NCI-H1105 (cell line): ENCODE measurements at regions not wholly inside any gene's neighbourhood (a gene's known extent, or its start where the extent isn't known, plus 50 kb on each side); places are given as distances from the start of the nearest gene placed in this dataset.

ENCODE experiments used
- DNase-seq: peaks from one replicate; lab custom pipeline; 2025; lab: John Stamatoyannopoulos, UW

- no peak for DNase-seq
Measured at GRCh38 chr21:38984982-38985567, 179.3 kb downstream of the ETS2 start.

GRCh38 chr21:38984568-38984967, 178.8 kb downstream of the ETS2 start:
- DNase-seq: no peak

DNA sequence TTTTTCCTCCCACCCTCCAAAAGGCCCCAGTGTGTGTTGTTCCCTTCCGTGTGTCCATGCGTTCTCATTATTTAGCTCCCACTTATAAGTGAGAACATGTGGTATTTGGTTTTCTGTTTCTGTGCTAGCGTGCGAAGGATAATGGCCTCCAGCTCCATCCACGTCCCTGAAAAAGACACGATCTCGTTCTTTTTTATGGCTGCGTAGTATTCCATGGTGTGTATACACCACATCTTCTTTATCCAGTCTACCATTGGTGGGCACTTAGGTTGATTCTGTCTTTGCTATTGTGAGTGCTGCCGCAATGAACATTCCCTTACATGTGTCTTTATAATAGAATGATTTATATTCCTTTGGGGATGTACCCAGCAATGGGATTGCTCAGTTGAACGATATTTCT, 177.8 kb downstream of the ETS2 start:
- DNase-seq: no peak

GRCh38 chr21:38982804-38983203, 177.1 kb downstream of the ETS2 start:
- no peak for DNase-seq

DNA sequence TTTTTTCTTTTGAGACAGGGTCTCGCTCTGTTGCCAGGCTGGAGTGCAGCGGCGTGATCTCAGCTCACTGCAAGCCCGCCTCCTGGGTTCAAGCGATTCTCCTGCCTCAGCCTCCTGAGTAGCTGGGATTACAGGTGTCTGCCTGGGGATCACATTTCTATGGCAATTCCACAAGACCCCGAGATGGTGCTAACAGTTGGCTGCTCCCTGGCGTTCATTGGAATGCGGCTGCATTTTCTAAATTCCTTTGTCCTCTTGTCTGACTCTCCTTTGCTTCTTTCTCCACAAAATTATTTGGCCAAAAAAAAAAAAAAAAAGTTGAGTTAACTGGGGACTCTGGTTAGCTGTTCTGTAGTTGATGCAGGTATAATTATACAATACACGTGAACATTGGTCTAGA, 176.4 kb downstream of the ETS2 start:
- DNase-seq: no peak

DNA sequence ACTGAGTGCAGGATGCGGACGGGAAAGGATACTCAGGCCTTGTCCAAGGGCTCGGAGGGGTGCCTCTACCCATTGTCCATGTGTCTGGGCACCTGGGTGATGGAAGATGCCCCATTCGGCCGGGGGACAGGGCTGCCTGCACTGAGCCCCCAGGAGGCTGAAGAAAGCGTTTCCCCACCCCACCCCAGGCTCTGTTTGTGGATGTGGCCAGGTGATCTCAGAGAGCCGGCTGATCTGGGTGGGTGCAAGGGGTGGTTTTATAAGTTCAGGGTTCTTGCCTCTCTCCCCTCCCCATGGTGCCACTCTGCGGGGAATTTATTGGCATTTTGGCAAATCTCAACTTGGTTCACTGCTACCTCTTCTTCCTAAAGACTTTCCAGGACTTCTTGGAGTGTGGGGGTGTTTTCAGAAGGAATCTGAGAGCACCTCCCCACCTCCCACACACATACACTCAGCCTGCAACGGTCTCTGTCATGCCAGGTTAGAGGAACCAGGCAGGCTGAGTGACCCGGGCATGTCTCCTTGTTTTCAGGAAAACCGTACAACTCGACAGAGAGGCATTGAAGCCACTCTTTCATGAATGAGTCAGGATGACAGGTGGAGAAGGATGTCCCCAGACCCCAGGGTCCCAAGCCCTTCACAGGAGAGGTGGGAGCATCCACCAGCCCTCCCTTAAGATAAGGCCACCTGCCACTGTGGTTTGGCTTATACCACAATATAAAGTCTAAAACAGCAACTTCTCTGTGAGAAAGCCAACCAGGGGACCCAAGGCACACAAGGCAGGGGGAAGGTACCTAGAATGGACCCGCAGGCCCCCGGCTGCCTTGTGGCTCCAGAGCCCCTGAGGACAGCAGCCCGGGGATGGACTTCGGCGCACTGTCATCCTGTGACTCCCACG, 174.9 kb downstream of the ETS2 start:
- no peak for DNase-seq

GRCh38 chr21:38979271-38980121, 173.8 kb downstream of the ETS2 start:
- no peak for DNase-seq

DNA sequence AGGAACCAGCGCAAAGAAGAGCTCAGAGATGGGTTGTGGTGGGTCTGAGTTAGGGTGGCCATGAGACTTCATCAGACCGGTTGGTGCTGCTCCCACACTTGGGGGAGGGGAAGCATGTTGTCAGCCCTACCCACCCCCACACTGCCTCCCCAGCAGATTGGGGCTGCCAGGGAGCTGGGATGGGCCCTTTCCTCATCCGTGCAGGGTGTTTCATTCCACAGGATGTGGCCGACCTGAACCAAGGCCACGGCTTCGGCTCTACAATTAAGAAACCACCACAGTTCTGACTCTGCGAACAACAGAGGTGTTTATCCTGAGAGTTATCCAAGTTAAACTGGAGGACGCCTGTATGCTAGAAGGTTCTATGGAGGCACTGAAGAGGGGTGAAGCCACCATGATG, 171.2 kb downstream of the ETS2 start:
- no peak for DNase-seq

DNA sequence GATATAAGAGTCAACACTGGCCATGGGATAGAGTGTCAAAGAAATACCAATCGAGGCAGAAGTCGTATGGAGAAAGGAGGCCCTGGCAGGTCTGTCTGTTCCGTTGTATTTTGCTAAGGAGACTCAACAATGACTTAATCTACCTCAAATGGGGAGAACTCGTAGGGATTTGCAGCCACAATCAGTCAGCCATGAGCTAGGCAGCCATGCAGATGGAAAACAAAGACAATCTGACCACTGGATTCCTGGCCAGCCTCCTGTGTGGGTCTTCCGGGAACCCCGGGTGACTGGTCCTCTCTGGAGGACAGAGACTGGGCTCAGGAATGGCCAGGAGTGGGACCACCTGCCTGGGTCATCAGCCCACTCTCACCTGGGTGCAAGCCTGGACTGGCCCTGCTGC, 167.8 kb downstream of the ETS2 start:
- no peak for DNase-seq

DNA sequence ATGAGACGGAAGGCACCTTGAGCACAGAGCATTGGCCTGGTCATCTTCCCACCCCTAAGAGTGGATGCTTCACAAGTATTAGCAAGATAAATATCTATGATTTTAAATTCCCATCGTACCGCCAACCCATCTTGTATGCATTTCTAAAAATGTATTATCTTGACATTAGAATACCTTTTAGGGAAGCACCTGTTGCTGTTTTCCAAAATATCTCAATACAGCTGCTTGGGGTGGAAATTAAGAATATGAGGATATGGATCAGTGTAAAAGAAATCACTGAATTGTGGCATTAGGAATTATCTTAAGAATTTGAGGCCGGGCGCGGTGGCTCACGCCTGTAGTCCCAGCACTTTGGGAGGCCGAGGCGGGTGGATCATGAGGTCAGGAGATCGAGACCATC, 166.3 kb downstream of the ETS2 start:
- DNase-seq: no peak

DNA sequence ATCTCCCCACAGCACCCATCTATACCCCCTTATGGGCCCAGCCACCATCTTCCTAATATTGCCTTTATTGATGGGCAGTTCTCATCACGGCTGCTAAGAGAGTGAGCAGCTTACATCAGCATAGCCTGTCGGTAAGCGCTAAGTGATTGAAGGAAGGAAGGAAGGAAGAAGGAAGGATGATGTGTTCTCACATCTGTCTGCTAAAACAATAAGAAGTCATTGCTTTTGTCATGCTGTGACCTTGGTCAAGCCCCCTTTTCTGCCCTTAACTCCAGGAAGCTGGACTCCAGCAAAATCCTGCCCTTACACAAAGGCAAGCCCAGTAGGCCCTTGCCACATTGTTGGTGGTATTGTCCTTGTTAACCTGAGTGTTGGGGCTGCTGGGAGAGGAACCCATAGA, 165.0 kb downstream of the ETS2 start:
- no peak for DNase-seq

- DNase-seq: no peak
Measured at GRCh38 chr21:38968887-38969543, 163.3 kb downstream of the ETS2 start.

GRCh38 chr21:38965910-38966504, 160.3 kb downstream of the ETS2 start:
- peak; percentile 82 for DNase-seq

DNA sequence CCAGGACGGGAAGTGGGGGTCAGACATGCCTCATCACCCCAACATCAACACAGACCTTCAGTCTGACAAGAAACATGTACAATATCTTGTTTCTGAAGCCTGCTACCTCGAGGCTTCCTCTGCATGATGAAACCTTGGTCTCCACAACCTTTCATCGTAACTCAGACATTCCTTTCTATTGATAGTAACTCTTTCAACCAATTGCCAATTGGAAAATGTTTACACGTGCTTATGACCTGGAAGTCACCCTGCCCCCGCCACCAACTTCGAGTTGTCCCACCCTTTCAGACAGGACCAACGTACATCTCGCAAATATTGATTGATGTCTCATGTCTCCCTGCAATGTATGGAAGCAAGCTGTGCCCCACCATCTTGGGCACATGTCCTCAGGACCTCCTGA, 159.5 kb downstream of the ETS2 start:
- DNase-seq: no peak

GRCh38 chr21:38963006-38963405, 157.3 kb downstream of the ETS2 start:
- no peak for DNase-seq

DNA sequence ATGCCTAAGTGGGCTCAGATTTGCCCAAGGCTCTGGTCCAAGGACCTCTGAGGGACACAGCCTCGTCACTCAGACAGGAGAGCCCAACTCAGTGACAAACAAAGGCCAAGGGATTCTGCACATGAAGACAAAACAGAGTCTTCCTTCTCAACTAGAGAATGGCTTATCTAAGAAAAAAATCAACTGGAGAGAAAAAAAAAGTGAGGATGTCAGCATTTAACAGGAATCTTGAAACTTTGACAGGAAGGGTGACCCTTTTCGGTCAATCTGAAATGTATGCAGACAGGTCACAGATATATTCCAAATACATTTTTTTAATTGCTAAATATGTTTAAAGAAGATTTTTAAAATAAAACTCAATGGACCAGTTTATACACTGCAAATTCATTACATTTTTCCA, 154.5 kb downstream of the ETS2 start:
- no peak for DNase-seq

DNA sequence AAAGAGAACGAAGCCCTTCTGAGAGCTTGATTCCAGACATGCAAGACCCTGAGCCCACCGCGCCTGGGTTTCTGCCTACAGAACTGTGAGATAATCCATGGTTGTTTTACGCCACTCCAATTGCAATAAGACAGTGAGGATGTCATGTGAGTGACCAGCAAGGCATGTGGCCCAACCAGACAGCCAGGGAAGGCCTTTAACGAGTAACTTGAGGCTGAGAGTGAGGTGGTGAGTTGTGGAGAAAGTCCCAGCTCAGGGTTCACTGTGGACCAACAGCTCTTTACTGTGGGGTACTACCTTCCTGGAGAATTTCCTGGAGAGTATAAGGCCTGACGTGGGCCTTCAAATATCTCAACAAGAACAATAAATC, 153.9 kb downstream of the ETS2 start:
- DNase-seq: no peak

GRCh38 chr21:38958940-38959691, 153.4 kb downstream of the ETS2 start:
- DNase-seq: no peak

DNA sequence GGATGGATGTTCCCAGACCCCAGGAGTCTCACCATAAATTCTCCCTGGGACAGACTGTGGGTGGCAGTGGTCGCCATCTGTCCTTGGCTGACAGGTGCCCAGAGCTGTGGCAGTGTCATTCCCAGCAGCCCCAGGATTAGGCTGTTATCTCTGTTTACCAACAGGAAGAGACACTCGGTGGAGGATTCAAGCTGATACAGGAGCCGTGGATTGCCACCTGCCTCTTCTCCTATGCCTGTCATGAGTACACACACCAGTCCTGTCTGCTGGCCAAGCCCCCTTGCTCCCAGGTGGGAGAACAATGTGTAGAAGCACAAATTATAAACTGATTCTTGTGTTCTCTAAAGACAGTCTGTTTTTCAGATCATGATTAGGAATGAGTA, 152.6 kb downstream of the ETS2 start:
- no peak for DNase-seq

- no peak for DNase-seq
Measured at GRCh38 chr21:38957575-38958322, 152.0 kb downstream of the ETS2 start.
